SU-DHL-6 (cell line): ENCODE measurements at regions not wholly inside any gene's neighbourhood (a gene's known extent, or its start where the extent isn't known, plus 50 kb on each side); places are given as distances from the start of the nearest gene placed in this dataset.
"Not testable (repeated sequence)": the region's sequence is repeated elsewhere in the genome, so short reads cannot be mapped to it uniquely, and the experiment has no call there.

Experiments
- H2AFZ ChIP-seq: fragments of 200-600 bp; sonication (generic); 2 replicates; pipeline ENCODE4 v1.6.1; 2014; ENCODE audit warnings: low read depth, mild to moderate bottlenecking, moderate library complexity, mixed read lengths, antibody characterized with exemption, low read length; ENCODE audit not compliant: severe bottlenecking
- H3F3A ChIP-seq: fragments of 200-600 bp; shearing (Covaris generic); 2 replicates; pipeline ENCODE4 v1.6.0; 2016; ENCODE audit warnings: antibody characterized with exemption, mild to moderate bottlenecking; ENCODE audit not compliant: insufficient read depth
- H3K27ac ChIP-seq: fragments of 200-600 bp; sonication (generic); 2 replicates; pipeline ENCODE4 v1.5.1; 2016; ENCODE audit warnings: low read depth, mild to moderate bottlenecking, low read length, moderate library complexity, mixed read lengths
- H3K27me3 ChIP-seq: fragments of 200-600 bp; sonication (generic), shearing (Covaris generic); 2 replicates; pipeline ENCODE4 v1.6.0; 2014; ENCODE audit warnings: mild to moderate bottlenecking, low read length
- H3K36me3 ChIP-seq: fragments of 200-600 bp; sonication (generic); 2 replicates; pipeline ENCODE4 v1.6.1; 2014; ENCODE audit warnings: mild to moderate bottlenecking, low read length, mixed read lengths
- H3K4me2 ChIP-seq: fragments of 300-600, 200-600 bp; shearing (Covaris generic), sonication (generic); 2 replicates; pipeline ENCODE4 v1.6.0; 2014; ENCODE audit warnings: low read length, low read depth, mild to moderate bottlenecking; ENCODE audit not compliant: poor library complexity, severe bottlenecking
- H3K4me3 ChIP-seq: fragments of 200-600 bp; sonication (generic); 2 replicates; pipeline ENCODE4 v1.5.1; 2014; ENCODE audit warnings: antibody characterized with exemption, low read length, mild to moderate bottlenecking, mixed read lengths; ENCODE audit not compliant: insufficient read depth, poor library complexity, severe bottlenecking
- H3K79me2 ChIP-seq: fragments of 200-600 bp; sonication (generic); 2 replicates; pipeline ENCODE4 v1.6.1; 2014; ENCODE audit warnings: mild to moderate bottlenecking, low read length, moderate library complexity; ENCODE audit not compliant: insufficient read depth
- H3K9ac ChIP-seq: fragments of 200-600 bp; sonication (generic); 2 replicates; pipeline ENCODE4 v1.7.0; 2014; ENCODE audit warnings: mild to moderate bottlenecking, low read length
- H3K9me2 ChIP-seq: fragments of 200-600 bp; sonication (generic); replicated peaks from 2 replicates; pipeline ENCODE4 v1.6.1; 2014; ENCODE audit warnings: low read length; ENCODE audit not compliant: insufficient read depth
- H3K9me3 ChIP-seq: fragments of 200-600 bp; sonication (generic); 2 replicates; pipeline ENCODE4 v1.6.1; 2014; ENCODE audit warnings: low read length, mixed read lengths; ENCODE audit not compliant: insufficient read depth
- H4K20me1 ChIP-seq: fragments of 200-600 bp; sonication (generic); 2 replicates; pipeline ENCODE4 v1.6.1; 2014; ENCODE audit warnings: low read depth, mild to moderate bottlenecking, antibody characterized with exemption, low read length, moderate library complexity, mixed read lengths
- EZH2phosphoT487 ChIP-seq: fragments of 200-600 bp; sonication (generic), shearing (Covaris generic); conservative IDR thresholded peaks from 2 replicates; pipeline ENCODE4 v1.6.1; 2018; ENCODE audit warnings: mild to moderate bottlenecking, antibody characterized with exemption, low read length, moderate library complexity, mixed read lengths
- TF ChIP-seq, protein P1 (sequence below): fragments of 200-600 bp; sonication (generic); IDR thresholded peaks from one replicate; pipeline ENCODE4 v1.5.1; 2017; ENCODE audit warnings: antibody characterized with exemption, mild to moderate bottlenecking, low read length, moderate library complexity; ENCODE audit not compliant: insufficient read depth, poor library complexity, severe bottlenecking

GRCh38 chr16:47904691-47905090 is 251.1 kb downstream of the ABCC12 start:
- Histone ChIP-seq H3K4me2 (no peak overlapping the region), H3K9me2 (no peaks in the 10 kb centered on the region), H3K27ac (no peak overlapping the region), H3K36me3 (no peaks in the 10 kb centered on the region), H2AFZ (no peak overlapping the region), H3K4me3 (no peak overlapping the region), H4K20me1 (no peaks in the 10 kb centered on the region), H3K79me2 (no peaks in the 10 kb centered on the region), H3K27me3 (peaks cover 3% of the 10 kb centered on the region; the same call in 1 of the 2 replicates), H3F3A (no peaks in the 10 kb centered on the region), H3K9me3 (no peaks in the 10 kb centered on the region), H3K9ac (no peak overlapping the region)
- TF ChIP-seq EZH2phosphoT487, result no peak
- TF ChIP-seq, protein P1, sequence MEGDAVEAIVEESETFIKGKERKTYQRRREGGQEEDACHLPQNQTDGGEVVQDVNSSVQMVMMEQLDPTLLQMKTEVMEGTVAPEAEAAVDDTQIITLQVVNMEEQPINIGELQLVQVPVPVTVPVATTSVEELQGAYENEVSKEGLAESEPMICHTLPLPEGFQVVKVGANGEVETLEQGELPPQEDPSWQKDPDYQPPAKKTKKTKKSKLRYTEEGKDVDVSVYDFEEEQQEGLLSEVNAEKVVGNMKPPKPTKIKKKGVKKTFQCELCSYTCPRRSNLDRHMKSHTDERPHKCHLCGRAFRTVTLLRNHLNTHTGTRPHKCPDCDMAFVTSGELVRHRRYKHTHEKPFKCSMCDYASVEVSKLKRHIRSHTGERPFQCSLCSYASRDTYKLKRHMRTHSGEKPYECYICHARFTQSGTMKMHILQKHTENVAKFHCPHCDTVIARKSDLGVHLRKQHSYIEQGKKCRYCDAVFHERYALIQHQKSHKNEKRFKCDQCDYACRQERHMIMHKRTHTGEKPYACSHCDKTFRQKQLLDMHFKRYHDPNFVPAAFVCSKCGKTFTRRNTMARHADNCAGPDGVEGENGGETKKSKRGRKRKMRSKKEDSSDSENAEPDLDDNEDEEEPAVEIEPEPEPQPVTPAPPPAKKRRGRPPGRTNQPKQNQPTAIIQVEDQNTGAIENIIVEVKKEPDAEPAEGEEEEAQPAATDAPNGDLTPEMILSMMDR, result no peak

GRCh38 chr16:47903470-47903869 is 252.3 kb downstream of the ABCC12 start:
- Histone ChIP-seq H3F3A (no peaks in the 10 kb centered on the region), H3K4me3 (no peak overlapping the region), H3K79me2 (no peaks in the 10 kb centered on the region), H3K9me3 (no peaks in the 10 kb centered on the region), H3K27ac (no peak overlapping the region), H3K9me2 (no peaks in the 10 kb centered on the region), H3K36me3 (no peaks in the 10 kb centered on the region), H3K4me2 (no peak overlapping the region), H4K20me1 (no peaks in the 10 kb centered on the region), H2AFZ (no peak overlapping the region), H3K27me3 (no peaks in the 10 kb centered on the region), H3K9ac (no peak overlapping the region)
- TF ChIP-seq, protein P1, result no peak
- no peak for TF ChIP-seq EZH2phosphoT487

GRCh38 chr16:47897105-47897504 is 258.7 kb downstream of the ABCC12 start:
- H2AFZ ChIP-seq, H3K27me3 ChIP-seq, H3K4me3 ChIP-seq, H3K9ac ChIP-seq, H4K20me1 ChIP-seq, H3K79me2 ChIP-seq, H3K9me3 ChIP-seq, H3F3A ChIP-seq, H3K27ac ChIP-seq, H3K36me3 ChIP-seq, H3K4me2 ChIP-seq, H3K9me2 ChIP-seq: not testable (repeated sequence)

DNA sequence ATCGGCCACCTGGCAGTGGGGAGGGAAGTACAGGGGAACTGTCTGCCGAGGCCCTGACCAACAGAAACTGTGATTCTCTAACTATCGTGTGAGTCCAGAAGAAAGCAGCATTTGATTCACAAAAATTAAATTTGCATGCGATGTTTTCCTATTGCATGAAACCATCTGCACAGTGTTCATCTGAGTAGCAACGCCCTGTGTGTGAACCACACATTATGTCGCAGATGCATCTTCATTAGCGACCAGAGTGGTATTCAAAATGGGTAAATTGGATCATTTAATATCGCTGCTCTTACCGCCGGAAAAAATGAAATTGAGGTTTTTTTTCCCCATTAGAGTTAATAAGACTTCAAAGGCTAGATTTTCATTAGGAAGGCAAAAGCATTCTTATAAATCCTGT is 260.6 kb downstream of the ABCC12 start:
- H3K79me2 ChIP-seq, result no peaks in the 10 kb centered on the region
- H3K9me2 ChIP-seq, result no peaks in the 10 kb centered on the region
- H3K9me3 ChIP-seq, result no peaks in the 10 kb centered on the region
- TF ChIP-seq, protein P1, result no peak
- H3K4me3 ChIP-seq, result no peak overlapping the region
- H3K4me2 ChIP-seq, result no peak overlapping the region
- H3K36me3 ChIP-seq, result no peaks in the 10 kb centered on the region
- no peak overlapping the region for H2AFZ ChIP-seq
- no peaks in the 10 kb centered on the region for H3F3A ChIP-seq
- H3K27me3 ChIP-seq, result no peaks in the 10 kb centered on the region
- no peak overlapping the region for H3K27ac ChIP-seq
- no peak overlapping the region for H3K9ac ChIP-seq
- H4K20me1 ChIP-seq, result no peaks in the 10 kb centered on the region
